ENCODE measurements at regions not wholly inside any gene's neighbourhood (a gene's known extent, or its start where the extent isn't known, plus 50 kb on each side); places are given as distances from the start of the nearest gene placed in this dataset.

GRCh38 chr2:217138284-217138683, 278.4 kb upstream of the TNP1 start:
- no peak for DNase-seq
- in situ Hi-C loops (cut with MboI; ENCODE audit: low pct_unique_long_range_greater_than_20kb, low sequenced_read_pairs), result no loop called here

GRCh38 chr2:217127744-217128143, 267.9 kb upstream of the TNP1 start:
- in situ Hi-C loops (cut with MboI; ENCODE audit: low pct_unique_long_range_greater_than_20kb, low sequenced_read_pairs), result no loop called here
- DNase-seq, result no peak

- no peak for DNase-seq
- in situ Hi-C loops (cut with MboI; ENCODE audit: low pct_unique_long_range_greater_than_20kb, low sequenced_read_pairs), result no loop called here
These were observed 265.1 kb upstream of the TNP1 start for GRCh38 chr2:217125014-217125413.

- no peak for DNase-seq
- in situ Hi-C loops (cut with MboI; ENCODE audit: low pct_unique_long_range_greater_than_20kb, low sequenced_read_pairs), result no loop called here
These were observed 264.2 kb upstream of the TNP1 start for GRCh38 chr2:217124050-217124449.

- DNase-seq, result no peak
- in situ Hi-C loops (cut with MboI; ENCODE audit: low pct_unique_long_range_greater_than_20kb, low sequenced_read_pairs), result no loop called here
These were observed 261.7 kb upstream of the TNP1 start for GRCh38 chr2:217121565-217121964.

- in situ Hi-C loops (cut with MboI; ENCODE audit: low pct_unique_long_range_greater_than_20kb, low sequenced_read_pairs), result no loop called here
- DNase-seq, result no peak
These were observed 260.6 kb upstream of the TNP1 start for GRCh38 chr2:217120429-217120828.

- no peak for DNase-seq
- in situ Hi-C loops (cut with MboI; ENCODE audit: low pct_unique_long_range_greater_than_20kb, low sequenced_read_pairs), result no loop called here
These were observed 258.9 kb upstream of the TNP1 start for GRCh38 chr2:217118559-217119284.

- in situ Hi-C loops (cut with MboI; ENCODE audit: low pct_unique_long_range_greater_than_20kb, low sequenced_read_pairs), result no loop called here
- DNase-seq, result no peak
These were observed 257.7 kb upstream of the TNP1 start for GRCh38 chr2:217117523-217117922.

GRCh38 chr2:217116610-217117009, 256.7 kb upstream of the TNP1 start:
- DNase-seq, result no peak
- in situ Hi-C loops (cut with MboI; ENCODE audit: low pct_unique_long_range_greater_than_20kb, low sequenced_read_pairs), result no loop called here

GRCh38 chr2:217114117-217114516, 254.3 kb upstream of the TNP1 start:
- no peak for DNase-seq
- in situ Hi-C loops (cut with MboI; ENCODE audit: low pct_unique_long_range_greater_than_20kb, low sequenced_read_pairs), result no loop called here

GRCh38 chr2:217113491-217113890, 253.6 kb upstream of the TNP1 start:
- DNase-seq, result no peak
- in situ Hi-C loops (cut with MboI; ENCODE audit: low pct_unique_long_range_greater_than_20kb, low sequenced_read_pairs), result no loop called here

GRCh38 chr2:217110550-217110949, 250.7 kb upstream of the TNP1 start:
- in situ Hi-C loops (cut with MboI; ENCODE audit: low pct_unique_long_range_greater_than_20kb, low sequenced_read_pairs), result no loop called here
- no peak for DNase-seq

- in situ Hi-C loops (cut with MboI; ENCODE audit: low pct_unique_long_range_greater_than_20kb, low sequenced_read_pairs), result no loop called here
These were observed 248.7 kb upstream of the TNP1 start for GRCh38 chr2:217108575-217109027.

GRCh38 chr2:217108086-217108485, 248.2 kb upstream of the TNP1 start:
- in situ Hi-C loops (cut with MboI; ENCODE audit: low pct_unique_long_range_greater_than_20kb, low sequenced_read_pairs), result no loop called here
- no peak for DNase-seq

More at GRCh38 chr2:217108575-217109027, 248.7 kb upstream of the TNP1 start:
- DNase-seq, result no peak

- in situ Hi-C loops (cut with MboI; ENCODE audit: low pct_unique_long_range_greater_than_20kb, low sequenced_read_pairs), result no loop called here
- DNase-seq, result no peak
These were observed 247.6 kb upstream of the TNP1 start for GRCh38 chr2:217107480-217107879.

GRCh38 chr2:217106650-217107014, 246.8 kb upstream of the TNP1 start:
- DNase-seq, result no peak
- in situ Hi-C loops (cut with MboI; ENCODE audit: low pct_unique_long_range_greater_than_20kb, low sequenced_read_pairs), result no loop called here

GRCh38 chr2:217105733-217106649, 246.1 kb upstream of the TNP1 start:
- in situ Hi-C loops (cut with MboI; ENCODE audit: low pct_unique_long_range_greater_than_20kb, low sequenced_read_pairs), result no loop called here

GRCh38 chr2:217103752-217104545, 244.1 kb upstream of the TNP1 start:
- in situ Hi-C loops (cut with MboI; ENCODE audit: low pct_unique_long_range_greater_than_20kb, low sequenced_read_pairs), result no loop called here
- no peak for DNase-seq

More at GRCh38 chr2:217105733-217106649, 246.1 kb upstream of the TNP1 start:
- no peak for DNase-seq

GRCh38 chr2:217102956-217103355, 243.1 kb upstream of the TNP1 start:
- in situ Hi-C loops (cut with MboI; ENCODE audit: low pct_unique_long_range_greater_than_20kb, low sequenced_read_pairs), result no loop called here
- DNase-seq, result no peak

- no peak for DNase-seq
- in situ Hi-C loops (cut with MboI; ENCODE audit: low pct_unique_long_range_greater_than_20kb, low sequenced_read_pairs), result no loop called here
These were observed 242.1 kb upstream of the TNP1 start for GRCh38 chr2:217101972-217102371.

Data from KBM-7 (cell line).